PC-3 (cell line): ENCODE measurements at regions not wholly inside any gene's neighbourhood (a gene's known extent, or its start where the extent isn't known, plus 50 kb on each side); places are given as distances from the start of the nearest gene placed in this dataset.

Experiments
- CTCF ChIP-seq: fragments of 300-600 bp; sonication (generic); conservative IDR thresholded peaks from 2 replicates; pipeline ENCODE4 v1.5.1; 2017; ENCODE audit warnings: antibody characterized with exemption, low read depth, mild to moderate bottlenecking, low read length
- EZH2 ChIP-seq: fragments of 300-600 bp; sonication (generic); IDR thresholded peaks from one replicate; pipeline ENCODE4 v1.6.1; 2017; ENCODE audit warnings: antibody characterized with exemption, mild to moderate bottlenecking, low read length; ENCODE audit not compliant: unreplicated experiment

GRCh38 chr9:36742264-36742663 lies 169.6 kb downstream of the MELK start:
- TF ChIP-seq CTCF (no peak), EZH2 (no peak)
